Heart left ventricle (tissue), 16 donors: ENCODE measurements at regions not wholly inside any gene's neighbourhood (a gene's known extent, or its start where the extent isn't known, plus 50 kb on each side); places are given as distances from the start of the nearest gene placed in this dataset.

ENCODE experiments used
- ATAC-seq, 4 donors: fragments of 200-7000 bp; cut with Tn5 transposase; one replicate each; pipeline ENCODE4 v1.9.1; 2020 to 2022; ENCODE audit warnings: moderate library complexity in 4 of 4, mild to moderate bottlenecking in 3 of 4, moderate number of reproducible peaks in 1 of 4
- DNase-seq, 5 donors: peaks; one replicate each; pipeline ENCODE4 v3.0.0-alpha.2; 2020
- H3K27ac ChIP-seq, 12 donors: fragments of 200-600 bp; sonication (generic) in 4 of 12; one replicate each; pipeline versions ENCODE4 v1.5.0 to v1.8.0; 2016 to 2022; ENCODE audit warnings: mild to moderate bottlenecking in 2 of 12
- H3K27me3 ChIP-seq, 9 donors: fragments of 200-600 bp; sonication (generic) in 2 of 9; one replicate each; pipeline versions ENCODE4 v1.5.1 to v1.8.0; 2016 to 2022; ENCODE audit warnings: mild to moderate bottlenecking in 3 of 9
- H3K36me3 ChIP-seq, 9 donors: fragments of 200-600 bp; sonication (generic) in 2 of 9; one replicate each; pipeline versions ENCODE4 v1.5.0 to v1.8.0; 2018 to 2022; ENCODE audit warnings: mild to moderate bottlenecking in 2 of 9
- H3K4me1 ChIP-seq, 12 donors: fragments of 200-600 bp; sonication (generic) in 4 of 12; one replicate each; pipeline versions ENCODE4 v1.5.0 to v1.8.0; 2016 to 2022; ENCODE audit warnings: mild to moderate bottlenecking in 3 of 12
- H3K4me3 ChIP-seq, 12 donors: fragments of 200-600 bp; sonication (generic) in 4 of 12; one replicate each; pipeline versions ENCODE4 v1.5.0 to v1.8.0; 2017 to 2022; ENCODE audit warnings: mild to moderate bottlenecking in 9 of 12, moderate library complexity in 4 of 12
- H3K9me3 ChIP-seq, 12 donors: fragments of 200-600 bp; sonication (generic) in 4 of 12; one replicate each; pipeline versions ENCODE4 v1.5.0 to v1.8.0; 2016 to 2022; ENCODE audit warnings: mild to moderate bottlenecking in 1 of 12
- CTCF ChIP-seq, 12 donors: fragments of 200-600 bp; sonication (generic) in 4 of 12; IDR thresholded peaks; one replicate each; pipeline versions ENCODE4 v1.5.0 to v1.8.0; 2018 to 2022; ENCODE audit warnings: antibody characterized with exemption in 12 of 12, mild to moderate bottlenecking in 5 of 12
- POLR2A ChIP-seq, 2 donors: fragments of 450-650 bp; IDR thresholded peaks; one replicate each; pipeline ENCODE4 v1.6.1; 2017; ENCODE audit warnings: antibody characterized with exemption in 2 of 2, mild to moderate bottlenecking in 2 of 2, moderate library complexity in 2 of 2
- WGBS, 4 donors: extraction: QIAGEN DNeasy Blood & Tissue Kit in 2 of 4; methylation state at CpG; one replicate each; pipeline versions ENCODE4 v1.1.5 to v1.1.7; 2013 to 2018; 5-methylcytosine and 5-hydroxymethylcytosine counted together
- intact Hi-C, 10 donors: fragments of 100-400 bp; cut with DNase I; formaldehyde crosslinking; loops; one replicate each; pipeline versions ENCODE4 v1.11.1 to v1.14.2; 2022
- donor health status: ischemic (EF 13 %, LVEDD 7.1; RV severe dilation, severe dysfunction).
- donor health status: healthy with polysubstance abuse.
- donor health status: DM: no; HTN: yes; CAD: no.
- donor health status: DM: no; HTN: no; CAD: no.
- donor health status: ischemic (EF 25% LVEDD 6.9; RV normal size, moderate dysfunction).
- donor health status: ischemic (EF 25% LVEDD 5.7; RV mildly dilated, moderate dysfunction).
- donor health status: healthy.
- donor health status: DM: yes; HTN: yes; CAD: no.
- donor health status: ischemic (EF 35%, LVEDD 5.7; RV mildly dilated, moderate dysfunction).
- donor health status: nonischemic (EF 11% LVEDD 7.7; RV severe dilation, severe dysfunction).
- donor health status: DM: yes; HTN: yes; CAD: no.
- donor health status: PGD.
- donor health status: ischemic (EF 29% LVEDD 5.4; RV normal size, mild dysfunction).
- donor health status: nonischemic (EF 23%, LVEDD 6.1; RV moderate dilation, normal function).

- H3K4me3 ChIP-seq, result no peak overlapping the region
- no peaks in the 10 kb centered on the region for H3K4me1 ChIP-seq
- WGBS, 4 donors, result 66 to 69% (median 66%) methylated on average over 8 of the region's 8 CpGs
- no peaks in the 10 kb centered on the region for H3K36me3 ChIP-seq
- intact Hi-C loops, result no loop called here
- ATAC-seq, result no peak
- no peak for TF ChIP-seq POLR2A (IDR thresholded peaks at IDR 0.05)
- TF ChIP-seq CTCF (IDR thresholded peaks at IDR 0.05), result no peak
- H3K9me3 ChIP-seq, result no peaks in the 10 kb centered on the region
- H3K27me3 ChIP-seq, result no peaks in the 10 kb centered on the region
- no peak overlapping the region for H3K27ac ChIP-seq
- no peak for DNase-seq
Measured at GRCh38 chr10:10346390-10347150, 671.1 kb upstream of the CELF2 start.

- Histone ChIP-seq H3K27ac (no peak overlapping the region), H3K36me3 (no peaks in the 10 kb centered on the region), H3K4me1 (no peaks in the 10 kb centered on the region), H3K9me3 (no peaks in the 10 kb centered on the region), H3K4me3 (no peak overlapping the region), H3K27me3 (no peaks in the 10 kb centered on the region)
- intact Hi-C loops, result no loop called here
- no peak for DNase-seq
- 92 to 95% (median 93%) methylated on average over 2 of the region's 2 CpGs for WGBS, 4 donors
- no peak for ATAC-seq
- TF ChIP-seq CTCF (IDR thresholded peaks at IDR 0.05) (no peak), POLR2A (IDR thresholded peaks at IDR 0.05) (no peak)
Measured at GRCh38 chr10:10350050-10350449, 667.6 kb upstream of the CELF2 start.

- Histone ChIP-seq H3K36me3 (no peaks in the 10 kb centered on the region), H3K4me3 (no peak overlapping the region), H3K4me1 (no peaks in the 10 kb centered on the region), H3K27ac (no peak overlapping the region), H3K9me3 (no peaks in the 10 kb centered on the region), H3K27me3 (no peaks in the 10 kb centered on the region)
- intact Hi-C loops, result no loop called here
- TF ChIP-seq POLR2A (IDR thresholded peaks at IDR 0.05) (no peak), CTCF (IDR thresholded peaks at IDR 0.05) (no peak)
- no peak for DNase-seq
- ATAC-seq, result no peak
- WGBS, 4 donors, result 88 to 92% (median 91%) methylated on average over 2 of the region's 2 CpGs
Measured at GRCh38 chr10:10351451-10351850, 666.2 kb upstream of the CELF2 start.

- Histone ChIP-seq H3K27ac (no peak overlapping the region), H3K4me3 (no peak overlapping the region), H3K36me3 (no peaks in the 10 kb centered on the region), H3K4me1 (no peaks in the 10 kb centered on the region), H3K27me3 (no peaks in the 10 kb centered on the region), H3K9me3 (peaks cover 0 to 9% (median 0%) of the 10 kb centered on the region in 12 donors)
- DNase-seq, result no peak
- WGBS, 4 donors, result 74 to 83% (median 79%) methylated on average over 8 of the region's 8 CpGs
- intact Hi-C loops, result no loop called here
- TF ChIP-seq CTCF (IDR thresholded peaks at IDR 0.05), result no peak
- ATAC-seq, result no peak
Measured at GRCh38 chr10:10353326-10353868, 664.3 kb upstream of the CELF2 start.
